MM.1S (cell line): ENCODE measurements at regions not wholly inside any gene's neighbourhood (a gene's known extent, or its start where the extent isn't known, plus 50 kb on each side); places are given as distances from the start of the nearest gene placed in this dataset.
A peak's percentile ranks its signal among the peaks of the same experiment; 100 is the strongest.
"Not testable (repeated sequence)": the region's sequence is repeated elsewhere in the genome, so short reads cannot be mapped to it uniquely, and the experiment has no call there.

Experiments
- DNase-seq: peaks from one replicate; pipeline ENCODE4 v3.0.0-alpha.2; 2015
- H2AFZ ChIP-seq: fragments of 300-600 bp; sonication (generic); 2 replicates; pipeline ENCODE4 v1.6.0; 2016; ENCODE audit warnings: antibody characterized with exemption, low read length
- H3F3A ChIP-seq: fragments of 300-600 bp; sonication (generic); 2 replicates; pipeline ENCODE4 v1.6.1; 2016; ENCODE audit warnings: mild to moderate bottlenecking, antibody characterized with exemption, low read length, moderate library complexity, mixed read lengths; ENCODE audit not compliant: insufficient read depth
- H3K27ac ChIP-seq: fragments of 300-600 bp; sonication (generic); 2 replicates; pipeline ENCODE4 v1.5.1; 2016; ENCODE audit warnings: mild to moderate bottlenecking, low read length
- H3K27me3 ChIP-seq: fragments of 300-600 bp; sonication (generic); replicated peaks from 2 replicates; pipeline ENCODE4 v1.6.0; 2016; ENCODE audit warnings: low read length; ENCODE audit not compliant: insufficient read depth
- H3K36me3 ChIP-seq: fragments of 300-600 bp; sonication (generic); replicated peaks from 2 replicates; pipeline ENCODE4 v1.6.1; 2016; ENCODE audit warnings: mild to moderate bottlenecking, low read length, mixed read lengths; ENCODE audit not compliant: insufficient read depth
- H3K4me1 ChIP-seq: fragments of 300-600 bp; sonication (generic); 2 replicates; pipeline ENCODE4 v1.6.1; 2016; ENCODE audit warnings: low read length, mixed read lengths
- H3K4me2 ChIP-seq: fragments of 300-600 bp; sonication (generic); 2 replicates; pipeline ENCODE4 v1.6.0; 2016; ENCODE audit warnings: low read depth, low read length
- H3K4me3 ChIP-seq: fragments of 300-600 bp; sonication (generic); 2 replicates; pipeline ENCODE4 v1.5.1; 2016; ENCODE audit warnings: low read length, mixed read lengths
- H3K79me2 ChIP-seq: fragments of 300-600 bp; sonication (generic); 2 replicates; pipeline ENCODE4 v1.6.1; 2016; ENCODE audit warnings: mixed run types, low read length, mixed read lengths
- H3K9ac ChIP-seq: fragments of 300-600 bp; sonication (generic); 2 replicates; pipeline ENCODE4 v1.6.1; 2016; ENCODE audit warnings: low read length, mixed read lengths
- H3K9me2 ChIP-seq: fragments of 300-600 bp; sonication (generic); replicated peaks from 2 replicates; pipeline ENCODE4 v1.6.1; 2016; ENCODE audit warnings: mild to moderate bottlenecking, low read length, mixed read lengths; ENCODE audit not compliant: insufficient read depth
- H3K9me3 ChIP-seq: fragments of 300-600 bp; sonication (generic); replicated peaks from 2 replicates; pipeline ENCODE4 v1.6.1; 2016; ENCODE audit warnings: mild to moderate bottlenecking, low read length, mixed read lengths; ENCODE audit not compliant: insufficient read depth
- H4K20me1 ChIP-seq: fragments of 300-600 bp; sonication (generic); 2 replicates; pipeline ENCODE4 v1.6.1; 2016; ENCODE audit warnings: mild to moderate bottlenecking, low read length, moderate library complexity, mixed read lengths; ENCODE audit not compliant: insufficient read depth
- EZH2 ChIP-seq: fragments of 300-600 bp; sonication (generic); optimal IDR thresholded peaks from 2 replicates; pipeline ENCODE3; 2017; ENCODE audit warnings: low read depth, mild to moderate bottlenecking, antibody characterized with exemption, low read length, mixed read lengths
- EZH2phosphoT487 ChIP-seq: fragments of 300-600 bp; sonication (generic); IDR thresholded peaks from 2 replicates; pipeline ENCODE4 v1.6.1; 2018; ENCODE audit warnings: antibody characterized with exemption, low read length
- TF ChIP-seq, protein P1 (sequence below): fragments of 300-600 bp; sonication (generic); IDR thresholded peaks from 2 replicates; pipeline ENCODE4 v1.5.1; 2016; ENCODE audit warnings: antibody characterized with exemption, low read length, mixed read lengths

DNA sequence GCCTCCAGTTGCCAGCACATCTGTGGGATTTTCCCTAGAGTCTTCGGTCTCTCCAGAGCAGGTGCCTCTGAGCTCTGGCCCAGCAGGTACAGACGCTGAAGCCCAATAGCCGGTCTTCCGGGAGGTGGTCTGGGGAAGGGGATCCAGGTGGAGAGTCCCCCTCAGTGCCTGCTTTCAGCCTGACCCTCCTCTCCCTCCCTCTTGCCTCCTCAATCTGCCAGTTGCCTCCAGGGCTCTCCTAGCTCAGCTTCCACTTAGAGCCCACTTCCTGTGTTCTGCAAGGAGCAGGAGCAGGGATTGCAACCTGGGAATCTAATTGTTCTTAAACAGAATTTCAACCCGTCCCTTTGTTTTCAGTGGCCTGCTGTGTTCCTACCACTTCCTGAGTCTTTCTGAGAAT, 81.8 kb upstream of the PZP start:
- H3K9me2 ChIP-seq, H2AFZ ChIP-seq, H3K9ac ChIP-seq, DNase-seq, H4K20me1 ChIP-seq, H3F3A ChIP-seq, H3K27me3 ChIP-seq, H3K4me1 ChIP-seq, H3K4me2 ChIP-seq, H3K4me3 ChIP-seq, H3K79me2 ChIP-seq, H3K27ac ChIP-seq, H3K36me3 ChIP-seq, H3K9me3 ChIP-seq: not testable (repeated sequence)

DNA sequence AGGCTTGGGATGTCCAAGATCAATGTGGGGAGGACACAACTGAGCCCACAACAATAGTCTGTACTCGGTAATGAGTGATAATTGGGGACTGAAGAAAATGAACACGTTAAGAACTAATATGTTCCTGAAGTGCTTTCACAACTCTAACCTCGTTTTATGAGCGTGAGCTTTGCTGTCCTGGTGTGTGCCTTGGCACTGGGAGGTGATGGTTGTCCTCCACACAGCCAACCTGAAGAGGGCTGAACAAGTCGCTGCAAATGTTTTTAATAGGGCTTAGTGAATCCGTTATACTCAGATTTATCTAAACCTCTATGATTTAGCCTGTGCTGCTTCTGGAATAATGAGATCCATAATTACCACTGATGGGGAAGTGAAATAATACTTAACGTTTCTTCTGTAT, 76.5 kb upstream of the PZP start:
- not testable (repeated sequence) for H3K4me2 ChIP-seq, DNase-seq, H2AFZ ChIP-seq, H3K9ac ChIP-seq, H3F3A ChIP-seq, H3K36me3 ChIP-seq, H3K27me3 ChIP-seq, H3K79me2 ChIP-seq, H4K20me1 ChIP-seq, H3K9me3 ChIP-seq, H3K4me1 ChIP-seq, H3K9me2 ChIP-seq
- H3K27ac ChIP-seq, result peak overlapping the region; percentile 25; the same call in 1 of the 2 replicates
- H3K4me3 ChIP-seq, result peak overlapping the region; percentile 53; the same call in 1 of the 2 replicates

DNA sequence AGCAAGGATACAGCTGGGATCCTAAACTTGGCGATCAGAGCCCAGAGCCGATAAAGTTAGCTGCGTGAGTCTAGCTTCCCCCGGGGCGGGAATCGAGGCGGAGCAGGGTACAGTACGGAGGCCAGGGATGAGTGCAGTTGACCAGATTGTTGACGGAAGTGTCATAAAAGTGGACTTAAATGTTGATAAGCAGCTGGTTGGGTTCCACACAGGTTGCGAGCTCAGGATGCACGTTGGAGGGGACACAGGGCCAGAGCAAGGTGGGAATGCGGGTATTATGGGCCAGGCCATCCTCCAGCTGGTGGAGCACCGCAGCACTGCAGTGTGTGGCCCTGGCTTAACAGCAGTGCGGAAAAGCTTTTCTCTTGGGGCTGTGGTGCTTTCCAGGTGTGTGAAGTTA, 76.0 kb upstream of the PZP start:
- not testable (repeated sequence) for H3K4me1 ChIP-seq, H3K27me3 ChIP-seq, H3K9me2 ChIP-seq, H3F3A ChIP-seq, H3K9me3 ChIP-seq, H4K20me1 ChIP-seq, H2AFZ ChIP-seq, H3K79me2 ChIP-seq, H3K36me3 ChIP-seq
- Histone ChIP-seq H3K4me3 (peak overlapping the region; percentile 53), H3K9ac (peak overlapping the region; percentile 45; the same call in 1 of the 2 replicates), H3K27ac (peak overlapping the region; percentile 44; the same call in 1 of the 2 replicates), H3K4me2 (peak overlapping the region; percentile 41; the same call in 1 of the 2 replicates)
- peak; percentile 22 for DNase-seq

DNA sequence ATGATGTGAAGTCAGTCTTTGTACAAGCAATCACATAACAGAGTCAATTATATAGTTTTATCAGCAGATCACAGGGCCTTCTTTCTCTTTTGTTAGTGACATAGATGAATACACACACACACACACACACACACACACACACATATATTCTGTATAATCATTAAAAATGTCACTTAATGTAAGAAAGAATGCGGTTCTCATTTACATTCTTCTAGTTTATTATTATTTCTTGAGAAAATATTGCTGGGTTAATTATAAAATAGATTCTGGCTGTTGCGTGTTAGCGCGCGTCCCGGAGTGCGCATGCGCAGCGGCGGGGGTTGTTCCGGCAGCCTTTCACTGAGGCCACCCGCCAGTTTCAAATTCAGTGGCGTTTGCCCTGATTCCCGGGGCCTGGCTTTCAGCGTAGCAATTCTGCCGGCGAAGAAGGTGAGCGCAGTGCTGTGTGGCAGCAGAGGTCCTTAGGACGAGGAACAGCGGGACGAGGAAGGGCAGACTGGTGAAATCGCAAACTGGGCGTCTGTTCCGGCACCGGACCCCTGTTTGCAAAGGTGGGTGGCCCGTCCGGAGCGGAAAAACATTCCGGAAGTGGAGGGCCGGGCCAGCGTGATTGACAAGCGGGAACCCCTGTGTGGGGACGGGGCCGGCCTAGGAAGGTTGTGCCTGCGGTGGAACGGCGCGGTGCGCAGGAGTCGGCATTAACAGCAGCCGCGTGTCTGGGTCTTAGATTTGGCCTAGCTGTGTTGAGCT, 75.3 kb upstream of the PZP start:
- H3K9me2 ChIP-seq, H3K4me1 ChIP-seq, H3K36me3 ChIP-seq, H3K79me2 ChIP-seq, H4K20me1 ChIP-seq, H3K27me3 ChIP-seq, H3F3A ChIP-seq, H3K9me3 ChIP-seq: not testable (repeated sequence)
- peak overlapping the region; percentile 59; the same call in 1 of the 2 replicates for H3K9ac ChIP-seq
- DNase-seq, result peak; percentile 78
- peak overlapping the region; percentile 59 for H3K4me3 ChIP-seq
- peak overlapping the region; percentile 71 for H2AFZ ChIP-seq
- peak overlapping the region; percentile 55; the same call in 1 of the 2 replicates for H3K4me2 ChIP-seq
- H3K27ac ChIP-seq, result peak overlapping the region; percentile 72; the same call in 1 of the 2 replicates

DNA sequence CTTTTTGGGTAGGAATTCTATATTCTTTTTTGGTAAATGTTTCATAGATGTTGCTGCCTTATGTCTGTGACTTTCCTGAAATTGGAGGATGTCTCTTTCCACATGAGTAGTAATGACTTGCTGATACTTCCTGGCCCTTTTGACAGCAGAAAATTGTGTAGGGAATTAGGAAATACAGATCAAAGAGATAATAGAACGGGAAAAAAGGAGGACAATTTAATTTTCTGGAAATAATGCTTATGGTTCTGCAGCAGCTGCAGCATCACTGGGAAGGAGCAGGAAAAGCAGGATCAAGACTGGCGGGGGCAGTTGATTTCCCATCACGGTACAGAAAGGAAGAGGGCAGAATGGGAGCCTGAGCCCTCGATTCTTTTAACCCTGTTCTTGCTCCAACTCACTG, 68.8 kb upstream of the PZP start:
- H4K20me1 ChIP-seq, result no peaks in the 10 kb centered on the region
- no peaks in the 10 kb centered on the region for H3K9me3 ChIP-seq
- H3K9me2 ChIP-seq, result no peaks in the 10 kb centered on the region
- H3K36me3 ChIP-seq, result no peaks in the 10 kb centered on the region
- no peak for DNase-seq
- TF ChIP-seq, protein P1, sequence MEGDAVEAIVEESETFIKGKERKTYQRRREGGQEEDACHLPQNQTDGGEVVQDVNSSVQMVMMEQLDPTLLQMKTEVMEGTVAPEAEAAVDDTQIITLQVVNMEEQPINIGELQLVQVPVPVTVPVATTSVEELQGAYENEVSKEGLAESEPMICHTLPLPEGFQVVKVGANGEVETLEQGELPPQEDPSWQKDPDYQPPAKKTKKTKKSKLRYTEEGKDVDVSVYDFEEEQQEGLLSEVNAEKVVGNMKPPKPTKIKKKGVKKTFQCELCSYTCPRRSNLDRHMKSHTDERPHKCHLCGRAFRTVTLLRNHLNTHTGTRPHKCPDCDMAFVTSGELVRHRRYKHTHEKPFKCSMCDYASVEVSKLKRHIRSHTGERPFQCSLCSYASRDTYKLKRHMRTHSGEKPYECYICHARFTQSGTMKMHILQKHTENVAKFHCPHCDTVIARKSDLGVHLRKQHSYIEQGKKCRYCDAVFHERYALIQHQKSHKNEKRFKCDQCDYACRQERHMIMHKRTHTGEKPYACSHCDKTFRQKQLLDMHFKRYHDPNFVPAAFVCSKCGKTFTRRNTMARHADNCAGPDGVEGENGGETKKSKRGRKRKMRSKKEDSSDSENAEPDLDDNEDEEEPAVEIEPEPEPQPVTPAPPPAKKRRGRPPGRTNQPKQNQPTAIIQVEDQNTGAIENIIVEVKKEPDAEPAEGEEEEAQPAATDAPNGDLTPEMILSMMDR, result no peak
- TF ChIP-seq EZH2phosphoT487 (no peak), EZH2 (no peak)
- H3K4me2 ChIP-seq, result no peak overlapping the region
- no peaks in the 10 kb centered on the region for H3K4me1 ChIP-seq
- H3K4me3 ChIP-seq, result no peak overlapping the region
- no peak overlapping the region for H3K9ac ChIP-seq
- H3F3A ChIP-seq, result no peaks in the 10 kb centered on the region
- H3K27me3 ChIP-seq, result no peaks in the 10 kb centered on the region
- H2AFZ ChIP-seq, result no peak overlapping the region
- H3K27ac ChIP-seq, result no peak overlapping the region
- H3K79me2 ChIP-seq, result no peaks in the 10 kb centered on the region
